ENCODE measurements at regions not wholly inside any gene's neighbourhood (a gene's known extent, or its start where the extent isn't known, plus 50 kb on each side); places are given as distances from the start of the nearest gene placed in this dataset.

- no peak for TF ChIP-seq CTCF (IDR thresholded peaks at IDR 0.05)
- TF ChIP-seq POLR2A (IDR thresholded peaks at IDR 0.05): no peak
Observed at GRCh38 chr5:89069591-89069990, 186.6 kb upstream of the MEF2C start.
